ENCODE measurements at regions not wholly inside any gene's neighbourhood (a gene's known extent, or its start where the extent isn't known, plus 50 kb on each side); places are given as distances from the start of the nearest gene placed in this dataset.

- TF ChIP-seq CTCF (IDR thresholded peaks at IDR 0.05): no peak
- TF ChIP-seq POLR2A (IDR thresholded peaks at IDR 0.05): no peak
Measured at GRCh38 chr5:89899559-89899958, 510.0 kb downstream of the CETN3 start.
